ENCODE measurements at regions not wholly inside any gene's neighbourhood (a gene's known extent, or its start where the extent isn't known, plus 50 kb on each side); places are given as distances from the start of the nearest gene placed in this dataset.

DNA sequence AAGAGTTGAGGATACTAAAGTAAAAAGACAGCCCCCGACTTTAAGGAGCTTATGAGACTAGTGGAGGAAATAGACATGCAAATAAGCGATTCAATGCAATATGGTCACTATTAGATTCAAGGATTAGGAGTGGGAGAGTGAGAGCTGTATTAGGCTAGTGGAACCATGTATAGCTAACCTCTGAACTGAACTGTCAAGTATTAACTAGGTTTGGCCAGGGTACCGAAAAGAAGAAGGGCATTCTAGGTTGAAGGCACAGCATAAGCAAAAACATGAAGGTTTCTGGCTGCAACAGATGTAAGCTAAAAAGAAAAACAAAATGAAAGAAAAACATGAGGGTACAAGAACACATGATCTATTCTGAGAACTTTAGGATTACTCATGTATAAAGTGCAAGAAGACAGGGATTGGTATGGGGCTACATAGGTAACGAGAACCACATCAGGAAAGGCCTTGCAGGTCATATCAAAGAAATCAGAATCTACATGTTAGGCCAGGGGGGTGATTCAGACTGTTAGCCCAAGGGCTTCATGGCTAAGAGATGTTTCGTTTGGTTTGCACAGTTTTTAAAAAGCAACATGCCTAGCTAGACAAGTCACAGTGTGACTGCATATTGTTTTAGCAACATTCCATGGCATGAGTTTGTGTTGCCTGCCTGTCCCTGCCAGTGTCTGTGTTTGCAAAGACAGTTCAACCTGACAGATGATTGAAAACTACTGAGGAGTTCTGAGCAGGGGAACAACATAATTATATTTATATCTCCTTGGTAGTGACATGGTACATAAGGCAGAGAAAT, 54.4 kb upstream of the HAO2 start:
- Histone ChIP-seq H2AFZ (ENCODE audit: low read depth, low read length, poor library complexity, severe bottlenecking) (no peak overlapping the region), H3K9me3 (ENCODE audit: control insufficient read depth in 1 of 2, insufficient read depth in 1 of 2, low read depth in 1 of 2, low read length in 2 of 2) (no peaks in the 10 kb centered on the region), H3K4me3 (replicated peaks in 1 of 2; ENCODE audit: low read depth in 1 of 2, low read length in 2 of 2) (no peak overlapping the region), H3K4me1 (ENCODE audit: control insufficient read depth in 1 of 2, insufficient read depth in 2 of 2, low read length in 2 of 2) (no peaks in the 10 kb centered on the region), H3K4me2 (ENCODE audit: low read length) (no peak overlapping the region), H3K27me3 (ENCODE audit: insufficient read depth, low read length) (peaks cover 12% of the 10 kb centered on the region), H3K9ac (ENCODE audit: low read length) (no peak overlapping the region), H4K20me1 (ENCODE audit: insufficient read depth) (no peaks in the 10 kb centered on the region), H3K27ac (ENCODE audit: low read depth, low read length) (no peak overlapping the region), H3K79me2 (ENCODE audit: insufficient read depth, low read length) (no peaks in the 10 kb centered on the region), H3K36me3 (ENCODE audit: control insufficient read depth in 1 of 2, insufficient read depth in 2 of 2, low read length in 2 of 2) (no peaks in the 10 kb centered on the region), H3K9me2 (ENCODE audit: insufficient read depth) (no peaks in the 10 kb centered on the region)
- ChIA-PET POLR2A (no interaction called here), CTCF (no interaction called here), RAD21 (ENCODE audit: low non-redundant PET in 1 of 2, low total read pairs in 2 of 2, uncharacterized antibody in 2 of 2, unreplicated experiment in 2 of 2) (no interaction called here)
- no TSS peak for BruUV-seq (replicated peaks)
- no peak for DNase-seq (ENCODE audit: low read depth, low spot score)
- intact Hi-C loops (cut with micrococcal nuclease): no loop called here
- no peak for TF ChIP-seq POLR2A (IDR thresholded peaks at IDR 0.05; ENCODE audit: borderline replicate concordance, extremely low read depth, insufficient read depth, insufficient read length)
- TF ChIP-seq POLR2AphosphoS5 (IDR thresholded peaks at IDR 0.05; ENCODE audit: low read depth, low read length): no peak
- no peak for TF ChIP-seq ZFX (IDR thresholded peaks at IDR 0.05)
- no peak for TF ChIP-seq FOSL1 (IDR thresholded peaks at IDR 0.05; ENCODE audit: low read depth)
- TF ChIP-seq, protein P1, sequence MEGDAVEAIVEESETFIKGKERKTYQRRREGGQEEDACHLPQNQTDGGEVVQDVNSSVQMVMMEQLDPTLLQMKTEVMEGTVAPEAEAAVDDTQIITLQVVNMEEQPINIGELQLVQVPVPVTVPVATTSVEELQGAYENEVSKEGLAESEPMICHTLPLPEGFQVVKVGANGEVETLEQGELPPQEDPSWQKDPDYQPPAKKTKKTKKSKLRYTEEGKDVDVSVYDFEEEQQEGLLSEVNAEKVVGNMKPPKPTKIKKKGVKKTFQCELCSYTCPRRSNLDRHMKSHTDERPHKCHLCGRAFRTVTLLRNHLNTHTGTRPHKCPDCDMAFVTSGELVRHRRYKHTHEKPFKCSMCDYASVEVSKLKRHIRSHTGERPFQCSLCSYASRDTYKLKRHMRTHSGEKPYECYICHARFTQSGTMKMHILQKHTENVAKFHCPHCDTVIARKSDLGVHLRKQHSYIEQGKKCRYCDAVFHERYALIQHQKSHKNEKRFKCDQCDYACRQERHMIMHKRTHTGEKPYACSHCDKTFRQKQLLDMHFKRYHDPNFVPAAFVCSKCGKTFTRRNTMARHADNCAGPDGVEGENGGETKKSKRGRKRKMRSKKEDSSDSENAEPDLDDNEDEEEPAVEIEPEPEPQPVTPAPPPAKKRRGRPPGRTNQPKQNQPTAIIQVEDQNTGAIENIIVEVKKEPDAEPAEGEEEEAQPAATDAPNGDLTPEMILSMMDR (IDR thresholded peaks at IDR 0.05 in 2 of 3, conservative IDR thresholded peaks at IDR 0.05 in 1 of 3; ENCODE audit: borderline replicate concordance in 1 of 3, insufficient read depth in 1 of 3, low read depth in 2 of 3, low read length in 2 of 3): no peak
- TF ChIP-seq CBX3 (IDR thresholded peaks at IDR 0.05; ENCODE audit: low read depth): no peak
- TF ChIP-seq YY1 (IDR thresholded peaks at IDR 0.05; ENCODE audit: extremely low read depth, insufficient replicate concordance, low read depth, low read length): no peak
- no peak for TF ChIP-seq RAD21 (IDR thresholded peaks at IDR 0.05; ENCODE audit: low read depth)
- no peak for ATAC-seq

Data from HCT116 (cell line).